GM12878 (cell line): ENCODE measurements at regions not wholly inside any gene's neighbourhood (a gene's known extent, or its start where the extent isn't known, plus 50 kb on each side); places are given as distances from the start of the nearest gene placed in this dataset.

ENCODE experiments used
- ATAC-seq: fragments of 200-7000 bp; cut with Tn5 transposase; 3 replicates; pipeline ENCODE4 v1.9.1; 2020; ENCODE audit warnings: mild to moderate bottlenecking, moderate library complexity
- BruUV-seq: library from RNA; stranded (reverse); fragments of 400-500 nt; replicated peaks from 2 replicates; lab custom pipeline; 2021; lab: Mats Ljungman, UMichigan
- CTCF ChIA-PET: fragments of 300-600 bp; sonication (Branson Sonifier 250); formaldehyde crosslinking; extraction: SDS; loops from one replicate; lab custom pipeline; 2021; ENCODE audit warnings: inconsistent platforms; lab: Yijun Ruan, JAX
- POLR2A ChIA-PET: fragments of 350-600 bp; formaldehyde crosslinking; extraction: SDS; loops from one replicate; lab custom pipeline; 2021; ENCODE audit warnings: inconsistent platforms; lab: Charles Lee
- RAD21 ChIA-PET: fragments of 300-600 bp; sonication (Branson Sonifier 250); formaldehyde crosslinking; loops from one replicate; lab custom pipeline; 2023; ENCODE audit warnings: antibody characterized with exemption; ENCODE audit not compliant: unreplicated experiment; lab: Charles Lee
- SMC1A ChIA-PET: fragments of 300-600 bp; sonication (Branson Sonifier 250); formaldehyde crosslinking; loops from one replicate; lab custom pipeline; 2023; ENCODE audit not compliant: unreplicated experiment, uncharacterized antibody; lab: Charles Lee
- DNase-seq: peaks from one replicate; pipeline ENCODE4 v3.0.0-alpha.2; 2011; ENCODE audit warnings: low read depth, low spot score
- FAIRE-seq: peaks from 3 replicates; lab custom pipeline; 2011; peaks lifted over from hg19 to GRCh38; lab: Jason Lieb, UNC
- H2AFZ ChIP-seq: 2 replicates; pipeline ENCODE4 v1.6.0; 2011; ENCODE audit warnings: low read depth, low read length, control low read depth; ENCODE audit not compliant: control insufficient read depth
- H3K27ac ChIP-seq: 2 replicates; pipeline ENCODE4 v1.5.1; 2011; ENCODE audit warnings: control low read depth; ENCODE audit not compliant: control insufficient read depth, insufficient read depth
- H3K27me3 ChIP-seq, 2 experiments: replicated peaks in 1 of 2; 2 replicates each; pipeline versions ENCODE4 v1.6.0 to v1.6.1; 2011; ENCODE audit warnings: low read length in 1 of 2; ENCODE audit not compliant: control insufficient read depth in 2 of 2, insufficient read depth in 2 of 2
- H3K36me3 ChIP-seq, 2 experiments: 2 replicates each; pipeline ENCODE4 v1.5.1; 2011; ENCODE audit warnings: low read length in 1 of 2; ENCODE audit not compliant: control insufficient read depth in 2 of 2, insufficient read depth in 2 of 2
- H3K4me1 ChIP-seq: 2 replicates; pipeline ENCODE4 v1.6.1; 2011; ENCODE audit warnings: mild to moderate bottlenecking, low read length, moderate library complexity, mixed read lengths; ENCODE audit not compliant: control insufficient read depth, insufficient read depth
- H3K4me2 ChIP-seq: 2 replicates; pipeline ENCODE4 v1.6.0; 2011; ENCODE audit warnings: control low read depth; ENCODE audit not compliant: control insufficient read depth, insufficient read depth
- H3K4me3 ChIP-seq: fragments of 200-600 bp; sonication (generic); 2 replicates; pipeline ENCODE4 v1.5.1; 2016
- H3K79me2 ChIP-seq: 2 replicates; pipeline ENCODE4 v1.6.0; 2011; ENCODE audit warnings: low read length; ENCODE audit not compliant: control insufficient read depth, insufficient read depth
- H3K9ac ChIP-seq: 2 replicates; pipeline ENCODE4 v1.8.0; 2011; ENCODE audit warnings: low read length, control low read depth, mixed read lengths; ENCODE audit not compliant: control insufficient read depth, insufficient read depth
- H3K9me3 ChIP-seq: replicated peaks from 3 replicates; pipeline ENCODE4 v1.5.1; 2011; ENCODE audit warnings: mild to moderate bottlenecking, low read length; ENCODE audit not compliant: control insufficient read depth, insufficient read depth
- H4K20me1 ChIP-seq: 2 replicates; pipeline ENCODE4 v1.6.0; 2011; ENCODE audit not compliant: control insufficient read depth, insufficient read depth
- BRCA1 ChIP-seq: IDR thresholded peaks from 2 replicates; pipeline ENCODE4 v1.6.1; 2011; ENCODE audit warnings: low read depth, low read length, improper control_type of control experiment
- CHD2 ChIP-seq: IDR thresholded peaks from 2 replicates; pipeline ENCODE4 v1.6.1; 2011; ENCODE audit warnings: low read depth, low read length, improper control_type of control experiment, borderline replicate concordance
- IRF4 ChIP-seq: IDR thresholded peaks from 2 replicates; pipeline ENCODE4 v1.6.1; 2011; ENCODE audit warnings: low read depth, low read length
- MYC ChIP-seq: IDR thresholded peaks from 2 replicates; pipeline ENCODE4 v1.6.1; 2011; ENCODE audit warnings: mild to moderate bottlenecking, low read length, moderate library complexity, inconsistent platforms; ENCODE audit not compliant: insufficient read depth, insufficient replicate concordance, insufficient read length, severe bottlenecking
- PAX8 ChIP-seq: fragments of 450-650 bp; IDR thresholded peaks from 2 replicates; pipeline ENCODE4 v1.6.1; 2017; ENCODE audit warnings: mild to moderate bottlenecking, moderate library complexity
- PML ChIP-seq: IDR thresholded peaks from 2 replicates; pipeline ENCODE4 v1.6.1; 2012; ENCODE audit warnings: low read length, inconsistent platforms
- POU2F2 ChIP-seq: IDR thresholded peaks from 3 replicates; pipeline ENCODE4 v1.6.1; 2011; ENCODE audit warnings: low read depth, mild to moderate bottlenecking, low read length, borderline replicate concordance
- RB1 ChIP-seq: fragments of 450-650 bp; formaldehyde crosslinking; IDR thresholded peaks from 2 replicates; pipeline ENCODE4 v1.6.1; 2017; ENCODE audit warnings: mild to moderate bottlenecking, borderline replicate concordance
- RBBP5 ChIP-seq: fragments of 200-600 bp; sonication (generic); conservative IDR thresholded peaks from 2 replicates; pipeline ENCODE4 v1.6.1; 2016
- RCOR1 ChIP-seq: conservative IDR thresholded peaks from 2 replicates; pipeline ENCODE4 v1.6.1; 2012; ENCODE audit warnings: low read depth, low read length, improper control_type of control experiment
- SRF ChIP-seq, 2 experiments: IDR thresholded peaks; 2 replicates each; pipeline ENCODE4 v1.6.1; 2011; ENCODE audit warnings: low read depth in 2 of 2, low read length in 2 of 2, mild to moderate bottlenecking in 1 of 2, moderate library complexity in 1 of 2
- SUPT20H ChIP-seq: IDR thresholded peaks from 2 replicates; pipeline ENCODE4 v1.6.1; 2011; ENCODE audit warnings: low read depth, mild to moderate bottlenecking, low read length, moderate library complexity, borderline replicate concordance; ENCODE audit not compliant: control insufficient read depth
- ZNF207 ChIP-seq: fragments of 450-650 bp; IDR thresholded peaks from 2 replicates; pipeline ENCODE4 v1.6.1; 2014; ENCODE audit warnings: antibody characterized with exemption, mild to moderate bottlenecking, borderline replicate concordance
- in situ Hi-C: fragments of 300-500 bp; cut with MboI; formaldehyde crosslinking; loops from 9 replicates; pipeline ENCODE4 v1.14.3; 2018; ENCODE audit warnings: mixed read lengths
- intact Hi-C: fragments of 100-400 bp; cut with micrococcal nuclease; formaldehyde crosslinking; loops from one replicate; pipeline ENCODE4 v1.14.2; 2022; ENCODE audit not compliant: unreplicated experiment
- TF ChIP-seq, protein P1 (sequence below): IDR thresholded peaks from 2 replicates; pipeline ENCODE4 v1.6.1; 2012; ENCODE audit warnings: low read depth, low read length, improper control_type of control experiment
- TF ChIP-seq, protein P2 (sequence below): IDR thresholded peaks from 2 replicates; pipeline ENCODE4 v1.6.1; 2012; ENCODE audit warnings: low read length, inconsistent platforms
- TF ChIP-seq, protein P3 (sequence below): IDR thresholded peaks from 2 replicates; pipeline ENCODE4 v1.6.1; 2011; ENCODE audit warnings: borderline replicate concordance, low read depth, mild to moderate bottlenecking, moderate library complexity, low read length; ENCODE audit not compliant: insufficient read depth, poor library complexity, severe bottlenecking
- TF ChIP-seq, protein P4 (sequence below): fragments of 450-650 bp; IDR thresholded peaks from 2 replicates; pipeline ENCODE4 v1.6.1; 2017; ENCODE audit warnings: mild to moderate bottlenecking, moderate library complexity

DNA sequence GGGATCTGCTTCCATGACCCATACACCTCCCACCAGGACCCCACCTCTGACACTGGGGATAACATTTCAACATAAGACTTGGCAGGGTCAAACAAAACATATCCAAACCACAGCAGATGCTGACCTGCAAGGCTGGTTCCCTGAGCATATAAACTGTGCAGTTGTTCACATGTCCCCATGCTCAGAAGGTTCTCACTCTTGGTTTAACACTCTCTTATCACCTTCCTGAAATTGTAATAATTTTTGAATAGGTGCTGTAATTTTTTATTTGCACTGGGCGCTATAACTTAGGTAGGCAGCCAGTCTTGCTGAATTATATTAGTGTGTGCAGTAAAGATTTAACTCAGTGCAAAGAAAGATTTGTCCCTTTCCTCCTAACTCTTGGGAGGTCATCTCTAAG is 824.8 kb upstream of the SOX9 start (continued):
- TF ChIP-seq, protein P1, sequence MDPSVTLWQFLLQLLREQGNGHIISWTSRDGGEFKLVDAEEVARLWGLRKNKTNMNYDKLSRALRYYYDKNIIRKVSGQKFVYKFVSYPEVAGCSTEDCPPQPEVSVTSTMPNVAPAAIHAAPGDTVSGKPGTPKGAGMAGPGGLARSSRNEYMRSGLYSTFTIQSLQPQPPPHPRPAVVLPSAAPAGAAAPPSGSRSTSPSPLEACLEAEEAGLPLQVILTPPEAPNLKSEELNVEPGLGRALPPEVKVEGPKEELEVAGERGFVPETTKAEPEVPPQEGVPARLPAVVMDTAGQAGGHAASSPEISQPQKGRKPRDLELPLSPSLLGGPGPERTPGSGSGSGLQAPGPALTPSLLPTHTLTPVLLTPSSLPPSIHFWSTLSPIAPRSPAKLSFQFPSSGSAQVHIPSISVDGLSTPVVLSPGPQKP = no peak
- no peak for TF ChIP-seq SUPT20H
- TF ChIP-seq RBBP5 = no peak
- TF ChIP-seq CHD2 = no peak

DNA sequence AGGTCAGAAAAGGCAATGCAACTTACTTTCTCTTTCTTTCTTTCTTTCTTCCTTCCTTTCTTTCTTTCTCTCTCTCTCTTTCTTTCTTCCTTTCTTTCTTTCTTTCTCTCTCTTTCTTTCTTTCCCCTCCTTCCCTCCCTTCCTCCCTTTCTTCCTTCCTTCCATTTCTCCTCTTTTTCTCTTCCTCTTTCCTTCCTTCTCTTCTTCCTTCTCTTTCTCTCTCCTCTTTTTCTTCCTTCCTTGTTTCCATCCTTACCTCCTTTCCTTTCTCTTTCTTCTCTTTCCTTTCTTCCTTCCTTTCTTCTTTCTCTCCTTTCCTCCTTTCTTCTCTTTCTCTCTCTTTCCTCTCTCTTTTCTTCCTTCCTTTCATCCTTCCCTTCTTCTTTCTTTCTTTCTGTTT is 819.8 kb upstream of the SOX9 start:
- intact Hi-C loops = no loop called here
- no TSS peak for BruUV-seq
- POLR2A ChIA-PET = no interaction called here

More for the DNA sequence above, 819.8 kb upstream of the SOX9 start:
- in situ Hi-C loops = no loop called here
- Histone ChIP-seq H3K4me2 (no peak overlapping the region), H3K36me3 (no peaks in the 10 kb centered on the region), H4K20me1 (no peaks in the 10 kb centered on the region), H3K9ac (no peak overlapping the region), H3K4me3 (no peak overlapping the region), H3K9me3 (no peaks in the 10 kb centered on the region; the same call in 2 of the 3 replicates), H3K27me3 (no peaks in the 10 kb centered on the region), H3K79me2 (no peaks in the 10 kb centered on the region), H3K4me1 (no peaks in the 10 kb centered on the region), H3K27ac (no peak overlapping the region), H2AFZ (no peak overlapping the region)
- CTCF ChIA-PET = no interaction called here
- FAIRE-seq = no peak
- no peak for ATAC-seq
- no peak for DNase-seq
- SMC1A ChIA-PET = no interaction called here
- TF ChIP-seq PAX8 (no peak), RCOR1 (no peak), IRF4 (no peak), ZNF207 (no peak), MYC (no peak), SRF (IDR thresholded peaks at IDR 0.05; ENCODE audit: low read depth in 2 of 2, low read length in 2 of 2) (no peak), POU2F2 (no peak), RBBP5 (no peak), RB1 (no peak), PML (no peak), BRCA1 (no peak)
- TF ChIP-seq, protein P2, sequence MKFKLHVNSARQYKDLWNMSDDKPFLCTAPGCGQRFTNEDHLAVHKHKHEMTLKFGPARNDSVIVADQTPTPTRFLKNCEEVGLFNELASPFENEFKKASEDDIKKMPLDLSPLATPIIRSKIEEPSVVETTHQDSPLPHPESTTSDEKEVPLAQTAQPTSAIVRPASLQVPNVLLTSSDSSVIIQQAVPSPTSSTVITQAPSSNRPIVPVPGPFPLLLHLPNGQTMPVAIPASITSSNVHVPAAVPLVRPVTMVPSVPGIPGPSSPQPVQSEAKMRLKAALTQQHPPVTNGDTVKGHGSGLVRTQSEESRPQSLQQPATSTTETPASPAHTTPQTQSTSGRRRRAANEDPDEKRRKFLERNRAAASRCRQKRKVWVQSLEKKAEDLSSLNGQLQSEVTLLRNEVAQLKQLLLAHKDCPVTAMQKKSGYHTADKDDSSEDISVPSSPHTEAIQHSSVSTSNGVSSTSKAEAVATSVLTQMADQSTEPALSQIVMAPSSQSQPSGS = no peak
- TF ChIP-seq, protein P3, sequence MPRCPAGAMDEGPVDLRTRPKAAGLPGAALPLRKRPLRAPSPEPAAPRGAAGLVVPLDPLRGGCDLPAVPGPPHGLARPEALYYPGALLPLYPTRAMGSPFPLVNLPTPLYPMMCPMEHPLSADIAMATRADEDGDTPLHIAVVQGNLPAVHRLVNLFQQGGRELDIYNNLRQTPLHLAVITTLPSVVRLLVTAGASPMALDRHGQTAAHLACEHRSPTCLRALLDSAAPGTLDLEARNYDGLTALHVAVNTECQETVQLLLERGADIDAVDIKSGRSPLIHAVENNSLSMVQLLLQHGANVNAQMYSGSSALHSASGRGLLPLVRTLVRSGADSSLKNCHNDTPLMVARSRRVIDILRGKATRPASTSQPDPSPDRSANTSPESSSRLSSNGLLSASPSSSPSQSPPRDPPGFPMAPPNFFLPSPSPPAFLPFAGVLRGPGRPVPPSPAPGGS = no peak
- TF ChIP-seq, protein P4, sequence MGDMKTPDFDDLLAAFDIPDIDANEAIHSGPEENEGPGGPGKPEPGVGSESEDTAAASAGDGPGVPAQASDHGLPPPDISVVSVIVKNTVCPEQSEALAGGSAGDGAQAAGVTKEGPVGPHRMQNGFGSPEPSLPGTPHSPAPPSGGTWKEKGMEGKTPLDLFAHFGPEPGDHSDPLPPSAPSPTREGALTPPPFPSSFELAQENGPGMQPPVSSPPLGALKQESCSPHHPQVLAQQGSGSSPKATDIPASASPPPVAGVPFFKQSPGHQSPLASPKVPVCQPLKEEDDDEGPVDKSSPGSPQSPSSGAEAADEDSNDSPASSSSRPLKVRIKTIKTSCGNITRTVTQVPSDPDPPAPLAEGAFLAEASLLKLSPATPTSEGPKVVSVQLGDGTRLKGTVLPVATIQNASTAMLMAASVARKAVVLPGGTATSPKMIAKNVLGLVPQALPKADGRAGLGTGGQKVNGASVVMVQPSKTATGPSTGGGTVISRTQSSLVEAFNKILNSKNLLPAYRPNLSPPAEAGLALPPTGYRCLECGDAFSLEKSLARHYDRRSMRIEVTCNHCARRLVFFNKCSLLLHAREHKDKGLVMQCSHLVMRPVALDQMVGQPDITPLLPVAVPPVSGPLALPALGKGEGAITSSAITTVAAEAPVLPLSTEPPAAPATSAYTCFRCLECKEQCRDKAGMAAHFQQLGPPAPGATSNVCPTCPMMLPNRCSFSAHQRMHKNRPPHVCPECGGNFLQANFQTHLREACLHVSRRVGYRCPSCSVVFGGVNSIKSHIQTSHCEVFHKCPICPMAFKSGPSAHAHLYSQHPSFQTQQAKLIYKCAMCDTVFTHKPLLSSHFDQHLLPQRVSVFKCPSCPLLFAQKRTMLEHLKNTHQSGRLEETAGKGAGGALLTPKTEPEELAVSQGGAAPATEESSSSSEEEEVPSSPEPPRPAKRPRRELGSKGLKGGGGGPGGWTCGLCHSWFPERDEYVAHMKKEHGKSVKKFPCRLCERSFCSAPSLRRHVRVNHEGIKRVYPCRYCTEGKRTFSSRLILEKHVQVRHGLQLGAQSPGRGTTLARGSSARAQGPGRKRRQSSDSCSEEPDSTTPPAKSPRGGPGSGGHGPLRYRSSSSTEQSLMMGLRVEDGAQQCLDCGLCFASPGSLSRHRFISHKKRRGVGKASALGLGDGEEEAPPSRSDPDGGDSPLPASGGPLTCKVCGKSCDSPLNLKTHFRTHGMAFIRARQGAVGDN = no peak
- RAD21 ChIA-PET = no interaction called here
